Stimulated activated CD4-positive, alpha-beta T cell treated with anti-CD3 and anti-CD28 coated beads, Interleukin-12 subunit alpha, Interleukin-12 subunit beta, amount 100 ng/mL, for 4 hours (primary cell): ENCODE measurements at regions not wholly inside any gene's neighbourhood (a gene's known extent, or its start where the extent isn't known, plus 50 kb on each side); places are given as distances from the start of the nearest gene placed in this dataset.

ENCODE experiments used
- DNase-seq: peaks from one replicate; pipeline ENCODE4 v3.0.0-alpha.2; 2020

DNA sequence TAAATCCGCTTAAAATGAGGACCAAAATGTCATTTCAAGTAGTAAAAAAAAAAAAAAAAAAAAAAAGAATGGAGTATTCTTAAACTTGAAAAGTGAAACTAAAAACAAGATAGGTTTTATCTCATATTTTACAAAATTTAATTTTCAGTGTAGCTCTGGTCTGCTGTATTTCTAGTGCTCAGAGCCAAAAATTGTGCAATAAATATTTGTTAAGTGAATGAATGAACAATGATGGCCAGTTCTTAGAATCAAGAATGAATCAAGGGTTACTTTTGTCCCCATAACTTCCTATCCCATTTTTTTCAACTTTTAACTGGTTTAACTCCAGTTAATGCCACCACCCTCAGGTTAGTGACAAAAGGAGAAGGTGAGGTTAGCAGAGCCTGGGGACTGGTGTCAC, 214.4 kb downstream of the ABHD5 start:
- DNase-seq = no peak

DNA sequence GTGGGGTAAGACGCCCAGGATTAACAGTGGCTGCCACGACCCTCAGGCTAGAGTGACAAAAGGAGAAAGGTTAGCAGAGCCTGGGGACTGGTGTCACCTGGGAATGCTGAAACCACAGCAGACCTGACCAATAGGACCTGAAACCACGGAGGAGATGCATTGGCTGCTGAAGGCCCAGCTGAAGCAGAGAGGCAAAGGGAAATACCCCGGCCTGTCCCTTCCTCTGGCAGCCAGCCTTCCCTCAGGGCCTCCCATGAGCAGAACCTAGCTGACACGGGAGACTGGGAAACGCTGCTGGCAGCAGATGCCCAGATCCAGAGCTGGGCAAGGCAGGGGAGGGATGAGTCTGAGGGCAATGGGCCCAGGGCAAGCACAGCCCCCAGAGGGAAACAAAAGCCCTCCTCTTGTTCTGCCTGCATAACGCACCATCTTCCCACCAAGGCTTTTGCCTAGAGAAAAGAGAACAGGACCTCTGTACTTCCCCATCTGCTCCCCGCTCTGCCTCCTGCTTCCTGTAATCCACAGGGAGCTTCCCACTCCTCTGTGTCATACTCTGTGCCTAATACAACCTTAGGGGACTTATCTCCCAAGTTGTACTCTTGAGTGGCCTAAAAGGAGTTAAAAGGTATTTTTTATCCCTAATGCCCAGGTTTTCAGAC, 216.2 kb downstream of the ABHD5 start:
- no peak for DNase-seq

GRCh38 chr3:43907508-43907858, 216.7 kb downstream of the ABHD5 start:
- no peak for DNase-seq

DNA sequence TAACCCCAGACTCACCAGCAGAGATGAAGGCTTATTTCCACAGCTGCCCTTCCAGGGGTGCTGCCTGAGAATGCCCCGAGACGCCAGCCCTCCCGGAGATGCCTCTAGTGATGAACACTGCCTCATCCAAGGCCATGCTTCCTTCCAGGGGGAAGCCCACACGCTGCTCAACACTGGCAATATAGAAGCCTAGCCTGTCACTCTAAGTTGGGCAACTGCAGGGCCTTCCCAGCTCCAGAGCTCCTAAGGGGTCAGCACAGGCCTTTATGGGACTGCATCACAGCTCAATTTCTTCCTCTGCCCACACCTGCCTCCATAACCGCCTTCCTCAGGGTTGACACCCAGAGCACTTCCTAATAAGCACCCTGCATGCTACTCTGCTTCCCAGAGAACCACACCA, 217.7 kb downstream of the ABHD5 start:
- DNase-seq = no peak

- no peak for DNase-seq
Observed at GRCh38 chr3:43909149-43909548, 218.4 kb downstream of the ABHD5 start.

DNA sequence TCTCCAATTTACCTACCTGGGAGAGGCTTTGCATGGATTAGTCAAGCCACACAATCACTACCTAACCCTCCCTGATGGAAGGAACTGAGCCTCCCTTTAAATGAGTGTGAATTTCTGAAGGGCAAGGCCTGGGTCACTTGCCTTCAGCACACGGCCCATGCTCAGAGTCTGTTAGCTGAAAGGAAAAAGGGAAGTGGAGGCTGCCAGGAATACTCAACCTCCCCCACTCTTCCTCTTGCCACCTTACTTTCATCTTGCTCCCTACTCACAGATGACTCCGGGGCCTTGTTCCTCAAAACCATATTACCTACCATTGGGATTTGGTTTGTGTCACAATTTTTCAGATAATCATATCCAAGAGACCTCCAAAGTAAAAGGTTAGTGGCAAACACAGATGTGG, 220.0 kb downstream of the ABHD5 start:
- DNase-seq = no peak

GRCh38 chr3:43913036-43913948, 222.6 kb downstream of the ABHD5 start:
- no peak for DNase-seq

DNA sequence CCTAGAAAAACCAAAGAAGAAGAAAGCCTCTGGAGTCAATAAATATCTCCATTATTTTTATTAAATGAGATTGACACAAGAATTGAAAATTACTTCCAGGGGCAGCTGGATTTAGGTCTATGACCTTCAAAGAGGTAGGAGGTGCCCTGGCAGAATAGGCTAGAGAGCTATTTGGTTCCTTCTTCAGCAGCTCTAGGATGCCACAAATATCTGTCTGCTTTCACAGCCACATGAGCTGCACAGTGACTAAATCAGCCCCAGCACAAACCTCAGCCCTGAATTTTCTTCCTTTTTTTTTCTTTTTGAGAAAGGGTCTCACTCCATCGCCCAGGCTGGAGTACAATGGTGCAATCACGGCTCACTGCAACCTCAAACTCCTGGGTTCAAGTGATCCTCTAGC, 223.5 kb downstream of the ABHD5 start:
- DNase-seq = no peak

DNA sequence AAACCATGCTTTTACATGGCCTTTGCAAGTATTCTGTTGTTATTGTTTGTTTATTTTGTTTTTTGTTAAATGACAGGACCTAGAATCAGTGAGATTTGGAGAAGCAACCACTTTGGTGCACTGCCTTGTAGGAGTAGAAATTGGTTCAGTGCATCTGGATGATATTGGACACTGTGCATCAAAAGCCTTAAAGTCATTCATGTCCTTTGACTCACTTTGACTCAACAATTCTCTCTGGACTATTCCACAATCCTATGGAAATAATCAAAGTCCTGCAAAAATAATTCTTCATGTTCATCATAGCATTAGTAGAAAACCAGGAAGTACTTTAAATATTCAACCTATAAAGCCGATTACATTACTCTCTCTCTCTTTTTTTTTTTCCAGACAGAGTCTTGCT, 224.8 kb downstream of the ABHD5 start:
- no peak for DNase-seq

GRCh38 chr3:43917361-43917760, 226.6 kb downstream of the ABHD5 start:
- no peak for DNase-seq

DNA sequence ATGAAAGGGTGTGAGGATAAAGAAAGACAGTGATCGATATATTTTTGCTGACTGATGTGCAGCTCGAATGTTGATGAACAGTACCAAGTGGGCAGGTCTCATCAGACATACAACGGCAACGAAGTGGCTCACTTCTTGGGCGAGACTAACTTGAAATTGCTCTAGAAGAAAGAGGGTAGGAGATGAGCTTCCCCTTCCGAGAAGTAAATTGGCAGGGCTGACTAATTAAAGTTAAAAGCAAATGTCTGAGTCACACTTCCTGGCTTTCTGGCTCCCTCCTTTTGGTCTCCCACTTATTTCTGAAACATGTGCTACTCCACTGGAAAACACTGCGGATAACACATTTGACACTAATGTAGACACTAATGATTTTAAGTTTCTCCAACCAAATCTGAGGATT, 228.3 kb downstream of the ABHD5 start:
- DNase-seq = no peak

DNA sequence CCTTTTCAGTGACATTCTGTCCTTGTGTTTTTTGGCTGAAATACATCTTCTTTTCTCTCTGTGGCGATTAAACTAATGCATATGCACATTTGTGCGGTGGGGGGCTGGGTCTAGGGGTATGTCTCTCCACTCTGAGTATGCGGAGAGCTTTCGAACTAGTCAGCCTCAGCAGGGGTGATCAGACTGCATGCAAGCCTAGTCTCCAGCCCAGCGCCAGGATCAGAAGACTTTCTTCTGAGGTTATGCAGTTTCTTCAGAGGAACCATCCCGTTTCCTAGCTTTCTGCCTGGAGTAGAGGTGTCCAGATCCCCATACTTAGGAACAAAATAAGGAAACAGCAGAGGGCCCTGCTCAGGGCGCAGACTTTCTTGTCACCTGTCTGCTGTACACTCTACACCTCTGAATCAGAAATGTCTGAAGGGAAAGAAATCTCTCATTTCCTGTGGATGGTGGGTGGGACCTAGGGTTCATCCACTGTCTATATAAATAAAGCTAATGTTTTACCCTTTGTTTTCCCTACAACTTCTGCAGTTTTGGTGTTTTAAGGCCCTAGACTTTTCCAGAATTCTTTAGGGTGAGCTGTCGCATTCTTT, 230.4 kb downstream of the ABHD5 start:
- no peak for DNase-seq

DNA sequence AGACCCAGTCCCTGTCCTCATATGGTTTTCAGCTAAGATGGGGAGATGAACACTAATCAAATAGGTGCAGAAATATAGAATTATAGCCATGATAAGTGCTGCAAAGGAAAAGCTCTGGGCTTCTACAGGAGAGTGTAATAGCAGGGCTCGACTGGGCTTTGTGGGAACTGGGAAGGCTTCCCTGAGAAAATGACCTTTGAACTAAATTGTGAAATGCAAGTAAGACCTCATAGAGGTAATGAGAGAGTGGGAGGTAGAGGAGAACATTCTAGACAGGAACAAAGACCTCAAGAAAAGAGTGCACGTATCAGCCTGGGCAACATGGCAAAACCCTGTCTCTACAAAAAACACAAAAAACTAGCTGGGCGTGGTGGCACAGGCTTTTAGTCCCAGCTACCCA, 231.6 kb downstream of the ABHD5 start:
- DNase-seq = no peak

GRCh38 chr3:43923104-43923882, 232.6 kb downstream of the ABHD5 start:
- no peak for DNase-seq

- no peak for DNase-seq
Observed at GRCh38 chr3:43926055-43926454, 235.3 kb downstream of the ABHD5 start.

- DNase-seq = no peak
Observed at GRCh38 chr3:43932921-43933320, 242.2 kb downstream of the ABHD5 start.

GRCh38 chr3:43948013-43948412, 257.3 kb downstream of the ABHD5 start:
- DNase-seq = no peak

DNA sequence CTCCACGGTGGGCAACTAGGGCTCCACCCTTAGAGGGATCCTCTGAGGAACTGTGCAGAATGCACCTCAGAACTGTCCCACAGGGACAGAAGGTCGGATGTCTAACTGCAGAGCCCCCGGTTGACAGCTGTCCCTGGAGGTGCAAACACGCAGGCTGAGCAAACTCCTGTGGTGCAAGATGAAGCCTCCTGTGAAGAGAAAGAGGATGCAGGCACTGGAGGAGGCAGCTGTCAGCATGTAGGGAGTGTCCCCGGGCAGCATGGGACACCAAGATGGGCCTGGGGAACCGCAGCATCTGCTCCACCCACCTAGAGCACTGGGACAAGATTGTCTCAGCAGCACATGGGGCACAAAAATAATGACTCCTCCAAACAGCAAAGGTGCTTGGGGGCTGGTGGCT, 258.9 kb downstream of the ABHD5 start:
- no peak for DNase-seq

DNA sequence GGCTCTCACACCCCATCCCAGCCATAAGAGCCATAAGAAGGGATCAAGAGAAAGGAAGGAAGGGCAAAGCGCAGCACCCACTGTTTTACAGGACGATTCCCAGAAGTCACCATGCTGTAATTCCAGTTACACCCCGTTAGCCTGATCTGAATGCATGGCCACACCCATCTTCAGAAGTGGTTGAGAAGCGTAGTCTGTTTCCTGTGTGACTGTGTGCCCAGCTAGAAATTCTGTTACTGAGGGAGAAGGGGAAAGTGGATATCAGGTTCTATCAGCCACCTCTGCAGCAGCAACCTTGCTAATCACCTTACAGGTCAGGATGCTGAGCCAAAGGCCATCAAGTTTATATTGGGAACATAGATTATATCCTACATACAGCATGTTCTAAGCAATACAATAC, 260.0 kb downstream of the ABHD5 start:
- no peak for DNase-seq

- no peak for DNase-seq
Observed at GRCh38 chr3:43951813-43952212, 261.1 kb downstream of the ABHD5 start.

GRCh38 chr3:43953380-43953779, 262.6 kb downstream of the ABHD5 start:
- DNase-seq = no peak

GRCh38 chr3:43953814-43954692, 263.3 kb downstream of the ABHD5 start:
- DNase-seq = no peak
